HEK293 (cell line): ENCODE measurements at regions not wholly inside any gene's neighbourhood (a gene's known extent, or its start where the extent isn't known, plus 50 kb on each side); places are given as distances from the start of the nearest gene placed in this dataset.

Experiments used
- CTCF ChIA-PET: fragments of 350-600 bp; formaldehyde crosslinking; extraction: SDS; loops from one replicate; lab custom pipeline; 2021; ENCODE audit warnings: antibody characterized with exemption; lab: Yijun Ruan, JAX
- POLR2A ChIA-PET: fragments of 300-600 bp; formaldehyde crosslinking; extraction: SDS; loops from one replicate; lab custom pipeline; 2020; ENCODE audit warnings: antibody characterized with exemption, inconsistent platforms; lab: Yijun Ruan, JAX
- H3K27ac ChIP-seq: fragments of 200-500 bp; sonication (Bioruptor generic); 2 replicates; pipeline ENCODE4 v1.5.1; 2014; ENCODE audit warnings: low read depth, low read length, control low read depth, inconsistent platforms; ENCODE audit errors: extremely low read depth
- H3K36me3 ChIP-seq, 2 experiments: fragments of 200-500 bp in 1 of 2; sonication (Bioruptor generic) in 1 of 2; 1 replicate in 1 of 2; 2 replicates in 1 of 2; pipeline ENCODE4 v1.5.1; 2014 to 2017; ENCODE audit warnings: inconsistent platforms in 2 of 2, low read length in 2 of 2; ENCODE audit not compliant: control insufficient read depth in 2 of 2, insufficient read depth in 1 of 2
- H3K4me1 ChIP-seq: fragments of 200-500 bp; sonication (Bioruptor generic); 2 replicates; pipeline ENCODE4 v1.5.1; 2014; ENCODE audit warnings: mild to moderate bottlenecking, low read length, inconsistent platforms; ENCODE audit not compliant: control insufficient read depth, insufficient read depth
- H3K4me3 ChIP-seq: 2 replicates; pipeline ENCODE4 v1.5.1; 2011; ENCODE audit warnings: low read depth, mild to moderate bottlenecking, control low read depth, low read length, moderate library complexity
- H3K9me3 ChIP-seq: fragments of 200-500 bp; sonication (Bioruptor generic); 2 replicates; pipeline ENCODE4 v1.5.1; 2014; ENCODE audit warnings: low read depth, low read length, inconsistent platforms; ENCODE audit not compliant: control insufficient read depth, insufficient read depth
- KLF16 ChIP-seq: fragments of 450-650 bp; formaldehyde crosslinking; IDR thresholded peaks from 2 replicates; pipeline ENCODE4 v1.5.1; 2017; ENCODE audit warnings: missing biosample characterization, missing genetic modification characterization
- OSR2 ChIP-seq: fragments of 450-650 bp; formaldehyde crosslinking; IDR thresholded peaks from 2 replicates; pipeline ENCODE4 v1.5.1; 2016; ENCODE audit warnings: missing biosample characterization, missing genetic modification characterization
- SP2 ChIP-seq: fragments of 450-650 bp; formaldehyde crosslinking; IDR thresholded peaks from 2 replicates; pipeline ENCODE4 v1.5.1; 2016; ENCODE audit warnings: missing biosample characterization, missing genetic modification characterization
- ZBTB7A ChIP-seq: fragments of 450-650 bp; formaldehyde crosslinking; IDR thresholded peaks from 2 replicates; pipeline ENCODE4 v1.5.1; 2016; ENCODE audit warnings: low read depth, missing biosample characterization, missing genetic modification characterization
- ZNF157 ChIP-seq: fragments of 450-650 bp; formaldehyde crosslinking; IDR thresholded peaks from 2 replicates; pipeline ENCODE4 v1.5.1; 2016; ENCODE audit warnings: missing biosample characterization, missing genetic modification characterization
- ZNF335 ChIP-seq: fragments of 450-650 bp; formaldehyde crosslinking; conservative IDR thresholded peaks from 2 replicates; pipeline ENCODE4 v1.5.1; 2016; ENCODE audit warnings: missing biosample characterization, missing genetic modification characterization
- ZNF473 ChIP-seq: fragments of 450-650 bp; formaldehyde crosslinking; IDR thresholded peaks from 2 replicates; pipeline ENCODE4 v1.5.1; 2017; ENCODE audit warnings: missing biosample characterization, missing genetic modification characterization
- ZNF571 ChIP-seq: fragments of 450-650 bp; formaldehyde crosslinking; IDR thresholded peaks from 2 replicates; pipeline ENCODE4 v1.5.0; 2017; ENCODE audit warnings: missing biosample characterization, missing genetic modification characterization
- ZNF677 ChIP-seq: fragments of 450-650 bp; IDR thresholded peaks from 2 replicates; pipeline ENCODE4 v1.5.0; 2018; ENCODE audit warnings: missing biosample characterization, mild to moderate bottlenecking, missing genetic modification characterization, moderate library complexity
- ZNF707 ChIP-seq: fragments of 450-650 bp; formaldehyde crosslinking; IDR thresholded peaks from 2 replicates; pipeline ENCODE4 v1.5.1; 2016; ENCODE audit warnings: missing biosample characterization, missing genetic modification characterization
- ZNF830 ChIP-seq: fragments of 450-650 bp; IDR thresholded peaks from 2 replicates; pipeline ENCODE4 v1.5.0; 2018; ENCODE audit warnings: missing biosample characterization, missing genetic modification characterization, low read depth, mild to moderate bottlenecking, moderate library complexity
- ZNF837 ChIP-seq: fragments of 450-650 bp; formaldehyde crosslinking; IDR thresholded peaks from 2 replicates; pipeline ENCODE4 v1.5.1; 2016; ENCODE audit warnings: missing biosample characterization, missing genetic modification characterization
- ZSCAN16 ChIP-seq: fragments of 450-650 bp; formaldehyde crosslinking; IDR thresholded peaks from 2 replicates; pipeline ENCODE4 v1.5.1; 2016; ENCODE audit warnings: missing biosample characterization, missing genetic modification characterization
- TF ChIP-seq, protein P1 (sequence below): fragments of 450-650 bp; formaldehyde crosslinking; IDR thresholded peaks from 2 replicates; pipeline ENCODE4 v1.5.1; 2016; ENCODE audit warnings: missing biosample characterization, missing genetic modification characterization, borderline replicate concordance
- TF ChIP-seq, protein P2 (sequence below): fragments of 450-650 bp; formaldehyde crosslinking; conservative IDR thresholded peaks from 2 replicates; pipeline ENCODE4 v1.5.1; 2016; ENCODE audit warnings: low read depth, missing biosample characterization, missing genetic modification characterization
- TF ChIP-seq, protein P3 (sequence below): fragments of 450-650 bp; formaldehyde crosslinking; conservative IDR thresholded peaks from 2 replicates; pipeline ENCODE4 v1.5.1; 2016; ENCODE audit warnings: low read depth, missing biosample characterization, missing genetic modification characterization
- TF ChIP-seq, protein P4 (sequence below): fragments of 450-650 bp; formaldehyde crosslinking; IDR thresholded peaks from 2 replicates; pipeline ENCODE4 v1.5.1; 2017; ENCODE audit warnings: missing biosample characterization, missing genetic modification characterization

DNA sequence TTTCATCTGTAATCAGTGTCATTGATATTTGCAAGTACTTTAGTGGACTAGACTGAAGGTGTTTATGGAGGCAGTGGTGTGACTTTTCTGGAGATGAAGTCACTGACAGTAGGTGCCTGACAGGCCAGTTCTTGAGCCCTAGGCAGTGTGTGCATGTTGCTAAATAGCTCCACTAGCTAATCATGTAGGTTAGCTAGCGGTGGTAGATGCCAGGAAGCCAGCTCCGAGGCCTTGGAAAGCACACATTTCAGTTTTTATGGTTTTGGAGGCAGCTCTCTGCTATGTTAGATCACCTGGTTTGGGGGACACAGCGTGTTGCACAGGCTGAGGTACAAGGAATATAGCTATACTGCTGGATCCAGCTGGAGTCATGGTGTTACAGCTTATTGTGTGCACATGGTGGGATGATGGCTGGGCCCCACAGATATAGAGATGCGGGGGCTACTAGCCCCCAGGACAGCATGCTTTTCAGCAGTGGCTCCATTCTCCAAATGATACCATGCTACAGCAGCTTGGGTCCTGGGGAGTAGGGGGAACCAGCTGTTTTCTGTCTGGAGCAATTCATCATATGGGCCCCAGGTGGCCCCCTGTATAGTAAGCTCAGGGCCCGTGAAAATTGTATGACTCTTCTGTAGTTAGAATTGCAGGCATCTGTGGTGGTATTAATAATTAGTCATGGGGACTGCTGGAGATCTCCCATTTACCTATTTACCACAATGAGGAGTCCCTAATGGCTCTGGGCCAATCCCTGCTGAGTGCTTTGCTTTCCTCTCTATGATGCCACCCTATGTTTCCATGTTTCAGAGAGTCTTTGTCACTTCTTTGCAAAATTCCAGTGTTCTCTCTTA, 367.2 kb upstream of the LMO3 start:
- Histone ChIP-seq H3K9me3 (no peaks in the 10 kb centered on the region), H3K36me3 (no peaks in the 10 kb centered on the region), H3K4me3 (no peak overlapping the region), H3K27ac (no peak overlapping the region), H3K4me1 (no peaks in the 10 kb centered on the region)
- POLR2A ChIA-PET, result no interaction called here
- TF ChIP-seq, protein P1, sequence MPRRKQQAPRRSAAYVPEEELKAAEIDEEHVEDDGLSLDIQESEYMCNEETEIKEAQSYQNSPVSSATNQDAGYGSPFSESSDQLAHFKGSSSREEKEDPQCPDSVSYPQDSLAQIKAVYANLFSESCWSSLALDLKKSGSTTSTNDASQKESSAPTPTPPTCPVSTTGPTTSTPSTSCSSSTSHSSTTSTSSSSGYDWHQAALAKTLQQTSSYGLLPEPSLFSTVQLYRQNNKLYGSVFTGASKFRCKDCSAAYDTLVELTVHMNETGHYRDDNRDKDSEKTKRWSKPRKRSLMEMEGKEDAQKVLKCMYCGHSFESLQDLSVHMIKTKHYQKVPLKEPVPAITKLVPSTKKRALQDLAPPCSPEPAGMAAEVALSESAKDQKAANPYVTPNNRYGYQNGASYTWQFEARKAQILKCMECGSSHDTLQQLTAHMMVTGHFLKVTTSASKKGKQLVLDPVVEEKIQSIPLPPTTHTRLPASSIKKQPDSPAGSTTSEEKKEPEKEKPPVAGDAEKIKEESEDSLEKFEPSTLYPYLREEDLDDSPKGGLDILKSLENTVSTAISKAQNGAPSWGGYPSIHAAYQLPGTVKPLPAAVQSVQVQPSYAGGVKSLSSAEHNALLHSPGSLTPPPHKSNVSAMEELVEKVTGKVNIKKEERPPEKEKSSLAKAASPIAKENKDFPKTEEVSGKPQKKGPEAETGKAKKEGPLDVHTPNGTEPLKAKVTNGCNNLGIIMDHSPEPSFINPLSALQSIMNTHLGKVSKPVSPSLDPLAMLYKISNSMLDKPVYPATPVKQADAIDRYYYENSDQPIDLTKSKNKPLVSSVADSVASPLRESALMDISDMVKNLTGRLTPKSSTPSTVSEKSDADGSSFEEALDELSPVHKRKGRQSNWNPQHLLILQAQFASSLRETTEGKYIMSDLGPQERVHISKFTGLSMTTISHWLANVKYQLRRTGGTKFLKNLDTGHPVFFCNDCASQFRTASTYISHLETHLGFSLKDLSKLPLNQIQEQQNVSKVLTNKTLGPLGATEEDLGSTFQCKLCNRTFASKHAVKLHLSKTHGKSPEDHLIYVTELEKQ (tag by site-specific recombination), result no peak
- no peak for TF ChIP-seq KLF16
- TF ChIP-seq ZNF677 (tag by site-specific recombination), result no peak
- no peak for TF ChIP-seq ZNF707 (tag by site-specific recombination)
- no peak for TF ChIP-seq ZBTB7A (tag by site-specific recombination)
- TF ChIP-seq, protein P2, sequence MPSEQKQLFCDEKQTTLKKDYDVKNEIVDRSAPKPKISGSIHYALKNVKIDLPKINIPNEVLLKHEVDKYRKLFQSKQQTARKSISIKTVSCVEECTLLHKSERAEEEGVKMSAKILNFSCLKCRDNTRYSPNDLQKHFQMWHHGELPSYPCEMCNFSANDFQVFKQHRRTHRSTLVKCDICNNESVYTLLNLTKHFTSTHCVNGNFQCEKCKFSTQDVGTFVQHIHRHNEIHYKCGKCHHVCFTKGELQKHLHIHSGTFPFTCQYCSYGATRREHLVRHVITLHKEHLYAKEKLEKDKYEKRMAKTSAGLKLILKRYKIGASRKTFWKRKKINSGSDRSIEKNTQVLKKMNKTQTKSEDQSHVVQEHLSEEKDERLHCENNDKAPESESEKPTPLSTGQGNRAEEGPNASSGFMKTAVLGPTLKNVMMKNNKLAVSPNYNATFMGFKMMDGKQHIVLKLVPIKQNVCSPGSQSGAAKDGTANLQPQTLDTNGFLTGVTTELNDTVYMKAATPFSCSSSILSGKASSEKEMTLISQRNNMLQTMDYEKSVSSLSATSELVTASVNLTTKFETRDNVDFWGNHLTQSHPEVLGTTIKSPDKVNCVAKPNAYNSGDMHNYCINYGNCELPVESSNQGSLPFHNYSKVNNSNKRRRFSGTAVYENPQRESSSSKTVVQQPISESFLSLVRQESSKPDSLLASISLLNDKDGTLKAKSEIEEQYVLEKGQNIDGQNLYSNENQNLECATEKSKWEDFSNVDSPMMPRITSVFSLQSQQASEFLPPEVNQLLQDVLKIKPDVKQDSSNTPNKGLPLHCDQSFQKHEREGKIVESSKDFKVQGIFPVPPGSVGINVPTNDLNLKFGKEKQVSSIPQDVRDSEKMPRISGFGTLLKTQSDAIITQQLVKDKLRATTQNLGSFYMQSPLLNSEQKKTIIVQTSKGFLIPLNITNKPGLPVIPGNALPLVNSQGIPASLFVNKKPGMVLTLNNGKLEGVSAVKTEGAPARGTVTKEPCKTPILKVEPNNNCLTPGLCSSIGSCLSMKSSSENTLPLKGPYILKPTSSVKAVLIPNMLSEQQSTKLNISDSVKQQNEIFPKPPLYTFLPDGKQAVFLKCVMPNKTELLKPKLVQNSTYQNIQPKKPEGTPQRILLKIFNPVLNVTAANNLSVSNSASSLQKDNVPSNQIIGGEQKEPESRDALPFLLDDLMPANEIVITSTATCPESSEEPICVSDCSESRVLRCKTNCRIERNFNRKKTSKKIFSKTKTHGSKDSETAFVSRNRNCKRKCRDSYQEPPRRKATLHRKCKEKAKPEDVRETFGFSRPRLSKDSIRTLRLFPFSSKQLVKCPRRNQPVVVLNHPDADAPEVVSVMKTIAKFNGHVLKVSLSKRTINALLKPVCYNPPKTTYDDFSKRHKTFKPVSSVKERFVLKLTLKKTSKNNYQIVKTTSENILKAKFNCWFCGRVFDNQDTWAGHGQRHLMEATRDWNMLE (tag by site-specific recombination), result no peak
- TF ChIP-seq ZSCAN16 (tag by site-specific recombination), result no peak
- TF ChIP-seq ZNF830, result no peak
- no peak for TF ChIP-seq ZNF571
- TF ChIP-seq ZNF335 (tag by site-specific recombination), result no peak
- TF ChIP-seq ZNF157, result no peak
- TF ChIP-seq ZNF837 (tag by site-specific recombination), result no peak
- TF ChIP-seq SP2 (tag by site-specific recombination), result no peak
- TF ChIP-seq, protein P3, sequence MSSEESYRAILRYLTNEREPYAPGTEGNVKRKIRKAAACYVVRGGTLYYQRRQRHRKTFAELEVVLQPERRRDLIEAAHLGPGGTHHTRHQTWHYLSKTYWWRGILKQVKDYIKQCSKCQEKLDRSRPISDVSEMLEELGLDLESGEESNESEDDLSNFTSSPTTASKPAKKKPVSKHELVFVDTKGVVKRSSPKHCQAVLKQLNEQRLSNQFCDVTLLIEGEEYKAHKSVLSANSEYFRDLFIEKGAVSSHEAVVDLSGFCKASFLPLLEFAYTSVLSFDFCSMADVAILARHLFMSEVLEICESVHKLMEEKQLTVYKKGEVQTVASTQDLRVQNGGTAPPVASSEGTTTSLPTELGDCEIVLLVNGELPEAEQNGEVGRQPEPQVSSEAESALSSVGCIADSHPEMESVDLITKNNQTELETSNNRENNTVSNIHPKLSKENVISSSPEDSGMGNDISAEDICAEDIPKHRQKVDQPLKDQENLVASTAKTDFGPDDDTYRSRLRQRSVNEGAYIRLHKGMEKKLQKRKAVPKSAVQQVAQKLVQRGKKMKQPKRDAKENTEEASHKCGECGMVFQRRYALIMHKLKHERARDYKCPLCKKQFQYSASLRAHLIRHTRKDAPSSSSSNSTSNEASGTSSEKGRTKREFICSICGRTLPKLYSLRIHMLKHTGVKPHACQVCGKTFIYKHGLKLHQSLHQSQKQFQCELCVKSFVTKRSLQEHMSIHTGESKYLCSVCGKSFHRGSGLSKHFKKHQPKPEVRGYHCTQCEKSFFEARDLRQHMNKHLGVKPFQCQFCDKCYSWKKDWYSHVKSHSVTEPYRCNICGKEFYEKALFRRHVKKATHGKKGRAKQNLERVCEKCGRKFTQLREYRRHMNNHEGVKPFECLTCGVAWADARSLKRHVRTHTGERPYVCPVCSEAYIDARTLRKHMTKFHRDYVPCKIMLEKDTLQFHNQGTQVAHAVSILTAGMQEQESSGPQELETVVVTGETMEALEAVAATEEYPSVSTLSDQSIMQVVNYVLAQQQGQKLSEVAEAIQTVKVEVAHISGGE (tag by site-specific recombination), result no peak
- TF ChIP-seq, protein P4, sequence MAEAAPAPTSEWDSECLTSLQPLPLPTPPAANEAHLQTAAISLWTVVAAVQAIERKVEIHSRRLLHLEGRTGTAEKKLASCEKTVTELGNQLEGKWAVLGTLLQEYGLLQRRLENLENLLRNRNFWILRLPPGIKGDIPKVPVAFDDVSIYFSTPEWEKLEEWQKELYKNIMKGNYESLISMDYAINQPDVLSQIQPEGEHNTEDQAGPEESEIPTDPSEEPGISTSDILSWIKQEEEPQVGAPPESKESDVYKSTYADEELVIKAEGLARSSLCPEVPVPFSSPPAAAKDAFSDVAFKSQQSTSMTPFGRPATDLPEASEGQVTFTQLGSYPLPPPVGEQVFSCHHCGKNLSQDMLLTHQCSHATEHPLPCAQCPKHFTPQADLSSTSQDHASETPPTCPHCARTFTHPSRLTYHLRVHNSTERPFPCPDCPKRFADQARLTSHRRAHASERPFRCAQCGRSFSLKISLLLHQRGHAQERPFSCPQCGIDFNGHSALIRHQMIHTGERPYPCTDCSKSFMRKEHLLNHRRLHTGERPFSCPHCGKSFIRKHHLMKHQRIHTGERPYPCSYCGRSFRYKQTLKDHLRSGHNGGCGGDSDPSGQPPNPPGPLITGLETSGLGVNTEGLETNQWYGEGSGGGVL (tag by site-specific recombination), result no peak
- TF ChIP-seq OSR2 (tag by site-specific recombination), result no peak
- no peak for TF ChIP-seq ZNF473 (tag by site-specific recombination)
- CTCF ChIA-PET, result interaction anchor here (1.5 kb wide), 1 partner anchor 33 kb away, joined by 4 read pairs; no protein-coding TSS in a partner anchor
